ENCODE measurements at regions not wholly inside any gene's neighbourhood (a gene's known extent, or its start where the extent isn't known, plus 50 kb on each side); places are given as distances from the start of the nearest gene placed in this dataset.

- ATAC-seq (ENCODE audit: insufficient read depth, low FRiP score) (no peak), DNase-seq (no peak)
- Histone ChIP-seq H3K36me3 (ENCODE audit: control insufficient read depth in 4 of 4, insufficient read depth in 4 of 4, low read length in 4 of 4) (no peaks in the 10 kb centered on the region), H3K4me1 (ENCODE audit: control insufficient read depth in 5 of 5, insufficient read depth in 5 of 5, low read length in 5 of 5) (no peaks in the 10 kb centered on the region), H3K9ac (ENCODE audit: insufficient read depth in 1 of 2, low read length in 2 of 2) (no peak overlapping the region), H3K27ac (ENCODE audit: low read depth in 1 of 2, low read length in 1 of 2) (no peak overlapping the region), H3K4me3 (no peak overlapping the region), H3K27me3 (ENCODE audit: control insufficient read depth in 3 of 3, insufficient read depth in 3 of 3, low read length in 2 of 3) (peaks cover 0 to 3% (median 0%) of the 10 kb centered on the region in 3 donors), H3K9me3 (ENCODE audit: control insufficient read depth in 4 of 4, insufficient read depth in 3 of 4, low read length in 3 of 4) (no peaks in the 10 kb centered on the region)
- 54 to 57% methylated on average over 9 of the region's 9 CpGs for WGBS, 2 donors
- TF ChIP-seq, protein P1, sequence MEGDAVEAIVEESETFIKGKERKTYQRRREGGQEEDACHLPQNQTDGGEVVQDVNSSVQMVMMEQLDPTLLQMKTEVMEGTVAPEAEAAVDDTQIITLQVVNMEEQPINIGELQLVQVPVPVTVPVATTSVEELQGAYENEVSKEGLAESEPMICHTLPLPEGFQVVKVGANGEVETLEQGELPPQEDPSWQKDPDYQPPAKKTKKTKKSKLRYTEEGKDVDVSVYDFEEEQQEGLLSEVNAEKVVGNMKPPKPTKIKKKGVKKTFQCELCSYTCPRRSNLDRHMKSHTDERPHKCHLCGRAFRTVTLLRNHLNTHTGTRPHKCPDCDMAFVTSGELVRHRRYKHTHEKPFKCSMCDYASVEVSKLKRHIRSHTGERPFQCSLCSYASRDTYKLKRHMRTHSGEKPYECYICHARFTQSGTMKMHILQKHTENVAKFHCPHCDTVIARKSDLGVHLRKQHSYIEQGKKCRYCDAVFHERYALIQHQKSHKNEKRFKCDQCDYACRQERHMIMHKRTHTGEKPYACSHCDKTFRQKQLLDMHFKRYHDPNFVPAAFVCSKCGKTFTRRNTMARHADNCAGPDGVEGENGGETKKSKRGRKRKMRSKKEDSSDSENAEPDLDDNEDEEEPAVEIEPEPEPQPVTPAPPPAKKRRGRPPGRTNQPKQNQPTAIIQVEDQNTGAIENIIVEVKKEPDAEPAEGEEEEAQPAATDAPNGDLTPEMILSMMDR (IDR thresholded peaks at IDR 0.05; ENCODE audit: control extremely low read depth, extremely low read depth), result no peak
These were observed 245.3 kb downstream of the CTTN start for GRCh38 chr11:70643642-70644041.

GRCh38 chr11:70644343-70645060 is 246.2 kb downstream of the CTTN start:
- DNase-seq (no peak), ATAC-seq (ENCODE audit: insufficient read depth, low FRiP score) (no peak)
- 68 to 71% methylated on average over 15 of the region's 15 CpGs for WGBS, 2 donors

DNA sequence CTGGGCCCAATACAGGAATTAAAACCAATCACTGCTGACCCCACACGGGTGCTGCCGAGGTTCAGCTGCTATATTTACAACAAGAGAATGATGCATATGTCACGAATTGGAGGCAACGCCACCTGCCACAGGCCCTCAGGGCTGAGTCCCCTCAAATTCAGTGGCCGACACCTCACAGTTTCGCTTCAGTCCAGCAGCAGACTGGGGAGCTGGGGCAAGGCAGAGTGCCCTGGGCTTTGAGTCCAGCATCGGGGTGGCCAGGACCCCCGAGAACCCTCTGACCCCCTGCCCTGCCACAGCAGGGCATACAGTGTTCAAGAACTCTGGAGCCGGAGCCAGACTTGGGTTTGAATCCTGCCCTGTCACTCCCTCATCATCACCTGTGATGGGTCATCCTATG is 247.2 kb downstream of the CTTN start:
- Histone ChIP-seq H3K9me3 (ENCODE audit: control insufficient read depth in 4 of 4, insufficient read depth in 3 of 4, low read length in 3 of 4) (no peaks in the 10 kb centered on the region), H3K4me1 (ENCODE audit: control insufficient read depth in 5 of 5, insufficient read depth in 5 of 5, low read length in 5 of 5) (no peaks in the 10 kb centered on the region), H3K4me3 (no peak overlapping the region), H3K36me3 (ENCODE audit: control insufficient read depth in 4 of 4, insufficient read depth in 4 of 4, low read length in 4 of 4) (no peaks in the 10 kb centered on the region), H3K9ac (ENCODE audit: insufficient read depth in 1 of 2, low read length in 2 of 2) (no peak overlapping the region), H3K27me3 (ENCODE audit: control insufficient read depth in 3 of 3, insufficient read depth in 3 of 3, low read length in 2 of 3) (peaks cover 0 to 3% (median 0%) of the 10 kb centered on the region in 3 donors), H3K27ac (ENCODE audit: low read depth in 1 of 2, low read length in 1 of 2) (no peak overlapping the region)
- no peak for ATAC-seq (ENCODE audit: insufficient read depth, low FRiP score)
- no peak for DNase-seq
- WGBS, 2 donors, result 78 to 79% methylated on average over 9 of the region's 9 CpGs
- TF ChIP-seq, protein P1 (IDR thresholded peaks at IDR 0.05; ENCODE audit: control extremely low read depth, extremely low read depth), result no peak

More at GRCh38 chr11:70644343-70645060, 246.2 kb downstream of the CTTN start:
- Histone ChIP-seq H3K9me3 (ENCODE audit: control insufficient read depth in 4 of 4, insufficient read depth in 3 of 4, low read length in 3 of 4) (no peaks in the 10 kb centered on the region), H3K36me3 (ENCODE audit: control insufficient read depth in 4 of 4, insufficient read depth in 4 of 4, low read length in 4 of 4) (no peaks in the 10 kb centered on the region), H3K27me3 (ENCODE audit: control insufficient read depth in 3 of 3, insufficient read depth in 3 of 3, low read length in 2 of 3) (peaks cover 0 to 3% (median 0%) of the 10 kb centered on the region in 3 donors), H3K4me1 (ENCODE audit: control insufficient read depth in 5 of 5, insufficient read depth in 5 of 5, low read length in 5 of 5) (no peaks in the 10 kb centered on the region), H3K9ac (ENCODE audit: insufficient read depth in 1 of 2, low read length in 2 of 2) (no peak overlapping the region), H3K4me3 (no peak overlapping the region), H3K27ac (ENCODE audit: low read depth in 1 of 2, low read length in 1 of 2) (no peak overlapping the region)
- TF ChIP-seq, protein P1 (IDR thresholded peaks at IDR 0.05; ENCODE audit: control extremely low read depth, extremely low read depth), result no peak

Data from lung (tissue), 11 donors.